GM21717 (cell line): ENCODE measurements at regions not wholly inside any gene's neighbourhood (a gene's known extent, or its start where the extent isn't known, plus 50 kb on each side); places are given as distances from the start of the nearest gene placed in this dataset.
A peak's percentile ranks its signal among the peaks of the same experiment; 100 is the strongest.
"Not testable (repeated sequence)": the region's sequence is repeated elsewhere in the genome, so short reads cannot be mapped to it uniquely, and the experiment has no call there.

Experiments used
- ATAC-seq: cut with Tn5 transposase; IDR thresholded peaks from one replicate; pipeline ENCODE4 v1.9.1; 2021; ENCODE audit warnings: mild to moderate bottlenecking, moderate library complexity; ENCODE audit not compliant: unreplicated experiment

DNA sequence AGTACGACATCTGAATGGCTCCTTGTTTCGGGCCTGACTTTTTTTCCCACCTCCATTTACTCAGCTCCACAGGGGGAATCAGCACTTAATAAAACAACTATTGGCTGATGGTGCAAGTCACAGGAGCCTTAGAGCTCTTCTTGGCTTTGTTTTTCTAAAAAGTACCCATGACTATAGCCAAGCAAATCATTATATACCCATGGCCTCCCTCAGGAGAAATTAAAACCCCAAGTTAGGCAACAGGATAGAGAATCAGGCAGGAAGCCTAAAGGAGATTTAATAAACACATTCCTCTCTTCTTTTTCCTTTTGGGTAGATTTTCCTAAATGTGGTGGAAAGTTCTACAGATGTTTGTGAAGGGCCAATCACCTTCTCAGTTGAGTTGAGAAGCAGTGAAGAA lies 91.9 kb upstream of the RBPJ start:
- ATAC-seq, result no peak

DNA sequence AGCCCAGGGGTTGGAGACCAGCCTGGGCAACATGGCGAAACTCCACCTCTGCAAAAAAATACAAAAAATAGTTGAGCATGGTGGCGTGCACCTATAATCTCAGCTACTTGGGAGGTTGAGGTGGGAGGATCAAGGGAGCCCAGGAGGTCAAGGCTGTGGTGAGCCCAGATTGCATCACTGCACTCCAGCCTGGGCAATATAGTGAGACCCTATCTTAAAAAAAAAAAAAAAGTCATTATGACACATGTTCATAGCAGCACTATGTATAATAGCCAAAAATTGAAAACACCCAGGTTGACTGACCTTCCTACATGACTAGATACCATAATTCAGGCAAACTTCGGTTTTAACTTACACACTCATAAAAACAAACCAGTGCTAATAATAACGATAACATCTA lies 90.8 kb upstream of the RBPJ start:
- ATAC-seq, result no peak

DNA sequence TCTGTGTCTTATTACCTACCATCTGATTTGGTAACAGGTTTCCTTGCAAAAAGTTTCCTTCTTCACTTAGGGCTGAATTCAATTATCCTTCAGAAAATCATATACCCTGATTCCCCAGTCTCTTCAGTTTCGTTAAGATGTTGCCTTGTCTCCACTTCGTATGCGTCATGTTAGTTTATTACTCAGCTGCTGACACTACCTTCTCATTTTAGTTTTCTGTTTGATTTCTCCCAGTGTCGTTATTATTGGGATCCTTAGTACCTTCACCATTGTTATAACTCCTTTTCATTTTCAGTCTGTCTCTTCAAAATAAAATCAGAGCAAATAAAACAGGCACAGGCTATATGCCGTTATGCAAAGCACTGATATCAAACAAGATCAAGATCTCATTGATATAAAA lies 87.5 kb upstream of the RBPJ start:
- ATAC-seq, result no peak

DNA sequence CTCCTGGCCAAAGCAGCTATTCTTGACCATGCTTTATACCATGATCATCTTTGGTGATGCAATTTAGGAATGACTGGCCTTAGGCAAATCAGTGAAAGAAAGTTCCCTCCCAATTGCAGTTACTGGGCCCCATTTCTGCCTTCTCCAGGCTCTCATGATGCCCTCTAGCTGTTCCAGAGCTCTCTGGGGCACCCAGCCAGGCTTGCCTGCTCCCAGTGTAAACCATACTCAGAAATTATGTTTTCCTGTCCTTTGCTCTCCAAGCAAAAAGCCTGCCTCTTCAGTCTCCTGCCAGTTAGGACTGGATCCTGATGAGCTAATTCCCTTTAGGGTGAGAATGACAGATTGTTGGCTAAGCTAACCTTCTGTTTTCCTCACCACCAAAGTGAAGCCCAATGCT lies 85.3 kb upstream of the RBPJ start:
- ATAC-seq, result no peak

DNA sequence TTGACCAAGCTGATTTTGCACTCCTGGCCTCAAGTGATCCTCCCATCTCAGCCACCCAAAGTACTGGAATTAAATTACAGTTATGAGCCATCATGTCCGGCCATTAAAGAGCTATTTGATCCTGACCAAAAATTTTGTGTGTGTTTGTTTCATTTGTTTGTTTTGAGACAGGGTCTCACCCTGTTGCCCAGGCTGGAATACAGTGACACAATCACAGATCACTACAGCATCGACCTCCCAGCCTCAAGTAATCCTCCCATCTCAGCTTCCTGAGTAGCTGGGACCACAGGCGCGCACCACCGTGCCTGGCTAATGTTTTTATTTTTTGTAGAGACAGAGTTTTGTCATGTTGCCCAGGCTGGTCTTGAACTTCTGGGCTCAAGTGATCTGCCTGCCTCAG lies 82.9 kb upstream of the RBPJ start:
- ATAC-seq, result no peak

GRCh38 chr4:26238426-26238777 lies 82.4 kb upstream of the RBPJ start:
- no peak for ATAC-seq

- no peak for ATAC-seq
Observed at GRCh38 chr4:26238778-26239679, 81.8 kb upstream of the RBPJ start.

GRCh38 chr4:26239801-26240200 lies 81.0 kb upstream of the RBPJ start:
- ATAC-seq, result no peak

GRCh38 chr4:26241179-26241578 lies 79.6 kb upstream of the RBPJ start:
- no peak for ATAC-seq

DNA sequence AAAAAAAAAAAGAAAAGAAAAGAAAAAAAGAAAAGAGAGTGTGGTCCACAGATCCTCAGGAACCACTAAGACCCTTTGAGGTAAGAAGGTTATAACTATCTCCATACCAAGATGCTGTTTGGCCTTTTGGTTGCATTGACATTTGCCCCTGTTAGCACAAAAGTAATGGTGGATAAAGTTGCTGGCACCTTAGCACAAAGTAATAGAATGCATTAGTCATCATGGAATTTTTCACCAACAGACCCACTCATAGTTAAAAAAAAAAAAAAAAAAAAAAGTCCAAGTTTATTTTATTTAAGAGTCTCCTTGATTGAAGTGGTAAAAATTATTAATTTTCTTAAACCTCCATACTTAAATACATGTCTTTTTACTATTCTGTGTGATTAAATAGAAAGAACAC lies 78.4 kb upstream of the RBPJ start:
- no peak for ATAC-seq

DNA sequence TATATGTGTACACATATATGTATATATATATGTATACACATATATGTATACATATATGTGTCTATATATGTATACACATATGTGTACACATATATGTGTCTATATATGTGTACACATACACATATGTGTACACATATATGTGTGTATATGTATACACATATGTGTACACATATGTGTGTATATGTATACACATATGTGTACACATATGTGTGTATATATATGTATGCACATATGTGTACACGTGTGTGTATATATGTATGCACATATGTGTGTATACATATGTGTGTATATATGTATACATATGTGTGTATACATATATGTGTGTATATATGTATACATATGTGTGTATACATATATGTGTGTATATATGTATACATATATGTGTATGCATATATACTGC lies 76.7 kb upstream of the RBPJ start:
- ATAC-seq, result not testable (repeated sequence)

DNA sequence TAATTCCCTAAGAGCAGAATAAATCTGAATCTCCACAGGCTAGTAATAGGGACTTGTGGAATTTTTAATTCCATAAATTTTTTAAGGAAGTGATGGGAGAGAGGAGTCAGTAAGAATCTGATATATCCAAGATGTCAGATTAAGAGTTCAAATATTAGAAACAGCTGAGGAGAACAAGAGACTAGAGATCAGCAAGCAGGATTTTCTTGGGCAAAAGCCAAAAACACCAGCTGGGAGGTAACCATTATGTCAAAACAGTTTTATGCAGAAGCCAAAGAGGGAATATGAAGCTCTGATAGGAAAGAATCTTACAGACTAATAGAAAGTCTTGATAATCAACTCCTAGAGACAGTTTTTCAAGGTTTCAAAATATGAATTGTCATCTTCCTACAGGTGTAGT lies 72.2 kb upstream of the RBPJ start:
- no peak for ATAC-seq

DNA sequence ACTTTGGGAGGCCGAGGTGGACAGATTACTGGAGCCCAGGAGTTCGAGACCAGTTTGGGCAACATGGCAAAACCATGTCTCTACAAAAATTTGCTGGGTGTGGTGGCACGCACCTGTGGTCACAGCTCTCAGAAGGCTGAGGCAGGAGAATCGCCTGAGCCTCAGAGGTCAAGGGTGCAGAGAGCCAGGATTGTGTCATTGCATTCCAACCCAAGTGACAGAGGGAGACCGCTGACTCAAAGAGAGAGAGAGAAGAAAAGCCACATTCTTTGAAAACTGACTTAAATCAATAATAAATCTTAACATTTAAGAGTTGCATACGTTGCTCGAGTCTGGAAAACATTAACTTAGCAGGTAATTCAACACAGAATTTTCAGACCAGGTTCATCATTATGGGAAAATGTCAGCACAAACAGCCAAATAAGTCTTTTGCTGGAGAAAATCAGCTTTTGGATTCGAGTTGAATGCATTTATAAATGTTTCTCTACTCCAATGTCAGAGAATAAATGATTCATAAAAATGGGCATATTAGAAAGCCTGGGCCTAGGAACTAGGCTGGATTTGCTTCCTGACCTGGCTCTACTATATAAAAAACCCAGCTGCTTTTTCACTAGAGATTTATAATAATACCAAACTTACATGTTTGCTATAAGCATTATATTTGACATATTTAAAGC lies 68.3 kb upstream of the RBPJ start:
- no peak for ATAC-seq

GRCh38 chr4:26253968-26254367 lies 66.8 kb upstream of the RBPJ start:
- ATAC-seq, result no peak

DNA sequence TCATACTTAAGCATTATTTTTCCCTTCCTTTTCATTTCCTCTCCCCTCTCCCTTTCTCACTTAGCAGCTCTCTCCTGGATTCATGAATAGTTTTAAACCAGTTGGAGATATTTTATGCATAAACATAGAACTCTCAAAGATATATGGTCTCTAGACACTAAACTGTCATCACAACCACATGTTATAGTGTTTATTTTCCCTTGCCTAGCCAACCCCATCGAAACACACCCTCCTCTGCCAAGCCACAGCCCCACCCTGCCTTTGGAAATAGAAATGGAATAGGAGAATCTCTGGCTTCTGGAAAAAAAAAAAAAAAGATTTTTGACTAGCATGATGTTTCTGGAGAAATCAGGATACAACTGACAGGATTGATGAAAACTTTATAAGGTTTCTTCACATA lies 64.8 kb upstream of the RBPJ start:
- ATAC-seq, result no peak

DNA sequence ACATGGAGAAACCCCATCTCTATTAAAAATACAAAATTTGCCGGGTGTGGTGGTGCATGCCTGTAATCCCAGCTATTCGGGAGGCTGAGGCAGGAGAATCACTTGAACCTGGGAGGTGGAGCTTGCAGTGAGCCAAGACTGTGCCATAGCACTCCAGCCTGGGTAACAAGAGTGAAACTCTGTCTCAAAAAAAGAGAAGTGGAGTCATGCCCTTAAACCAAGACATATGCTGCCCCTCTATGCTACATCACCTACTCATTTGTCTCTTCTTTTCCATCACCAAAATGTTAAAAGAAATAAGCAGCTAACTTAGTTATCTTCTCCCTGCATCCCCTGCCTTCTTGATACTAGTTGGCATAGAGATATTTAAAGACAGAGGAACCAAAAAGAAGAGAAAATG lies 63.4 kb upstream of the RBPJ start:
- peak; percentile 17 for ATAC-seq

- ATAC-seq, result peak; percentile 87
Observed at GRCh38 chr4:26257850-26258249, 63.0 kb upstream of the RBPJ start.

DNA sequence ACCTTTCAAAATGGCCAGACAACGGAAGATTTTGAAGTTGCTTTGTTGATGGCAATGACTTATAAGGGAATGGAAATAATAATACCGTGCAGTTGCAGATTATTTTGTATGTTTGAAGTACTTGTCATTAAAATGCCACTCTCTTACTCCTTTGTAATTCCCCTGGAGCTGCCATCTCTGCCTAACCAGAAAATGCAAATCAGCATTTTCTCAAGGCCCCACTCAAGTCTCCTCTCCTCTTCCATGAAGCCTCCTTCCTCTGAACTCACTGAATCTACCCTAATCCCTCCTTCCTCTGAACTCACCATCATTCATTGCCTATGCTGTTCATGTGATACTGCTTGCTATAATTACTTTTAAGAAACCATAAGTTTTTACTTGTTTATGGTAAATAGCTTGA lies 60.2 kb upstream of the RBPJ start:
- no peak for ATAC-seq

- no peak for ATAC-seq
Observed at GRCh38 chr4:26261405-26261804, 59.4 kb upstream of the RBPJ start.

DNA sequence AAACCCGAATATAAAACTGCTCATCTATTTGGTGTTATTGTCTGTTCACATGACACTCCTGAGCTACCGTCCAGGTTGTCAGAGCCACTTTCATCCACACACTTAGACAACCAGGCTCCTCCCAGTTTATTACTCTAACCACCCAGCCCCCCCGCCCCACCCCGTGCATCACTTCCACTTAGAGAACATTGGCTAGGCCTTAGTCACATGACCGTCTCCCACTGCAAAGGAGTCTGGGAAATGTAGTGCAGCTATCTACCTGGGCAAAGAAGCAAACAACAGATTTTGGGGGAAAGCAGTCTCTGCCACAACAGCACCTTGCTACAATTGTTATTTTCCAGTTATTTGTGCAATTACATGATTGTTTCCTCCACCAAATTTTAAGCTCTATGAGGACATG lies 57.6 kb upstream of the RBPJ start:
- ATAC-seq, result no peak

GRCh38 chr4:26264109-26264508 lies 56.7 kb upstream of the RBPJ start:
- no peak for ATAC-seq

GRCh38 chr4:26267087-26267486 lies 53.7 kb upstream of the RBPJ start:
- ATAC-seq, result no peak

- ATAC-seq, result no peak
Observed at GRCh38 chr4:26268246-26268645, 52.6 kb upstream of the RBPJ start.
